Vagina (tissue), 2 donors: ENCODE measurements at regions not wholly inside any gene's neighbourhood (a gene's known extent, or its start where the extent isn't known, plus 50 kb on each side); places are given as distances from the start of the nearest gene placed in this dataset.
"Not testable (repeated sequence)": the region's sequence is repeated elsewhere in the genome, so short reads cannot be mapped to it uniquely, and the experiment has no call there.

Experiments used
- DNase-seq, 2 donors: peaks; one replicate each; pipeline ENCODE4 v3.0.0-alpha.2; 2017; ENCODE audit errors: extremely low spot score in 2 of 2
- H3K27ac ChIP-seq: fragments of 200-600 bp; sonication (generic); one replicate; pipeline ENCODE4 v1.5.1; 2019
- H3K27me3 ChIP-seq: fragments of 200-600 bp; sonication (generic); one replicate; pipeline ENCODE4 v1.5.1; 2019
- H3K36me3 ChIP-seq, 2 donors: fragments of 200-600 bp; sonication (generic); one replicate each; pipeline ENCODE4 v1.5.1; 2017 to 2019
- H3K4me1 ChIP-seq: fragments of 200-600 bp; sonication (generic); one replicate; pipeline ENCODE4 v1.5.1; 2019
- H3K4me3 ChIP-seq, 2 donors: fragments of 200-600 bp; sonication (generic); 1 replicate in 1 of 2; 2 replicates in 1 of 2; pipeline ENCODE4 v1.5.1; 2016 to 2019
- H3K9me3 ChIP-seq: fragments of 200-600 bp; sonication (generic); one replicate; pipeline ENCODE4 v1.5.1; 2019
- POLR2A ChIP-seq, 2 donors: fragments of 450-650 bp; IDR thresholded peaks; one replicate each; pipeline ENCODE4 v1.6.1; 2017; ENCODE audit warnings: antibody characterized with exemption in 2 of 2, mild to moderate bottlenecking in 2 of 2, moderate library complexity in 2 of 2
- POLR2AphosphoS5 ChIP-seq, 2 donors: sonication (generic); formaldehyde crosslinking; IDR thresholded peaks; one replicate each; pipeline ENCODE4 v1.9.0; 2017; ENCODE audit warnings: antibody characterized with exemption in 2 of 2, mild to moderate bottlenecking in 2 of 2, low read depth in 1 of 2; ENCODE audit not compliant: insufficient read depth in 1 of 2
- intact Hi-C: fragments of 100-400 bp; cut with DNase I; formaldehyde crosslinking; loops from one replicate; pipeline ENCODE4 v1.15.1; 2023
- TF ChIP-seq, protein P1 (sequence below), 3 experiments: fragments of 450-650 bp in 2 of 3; fragments of 200-600 bp in 1 of 3; sonication (generic) in 1 of 3; IDR thresholded peaks; one replicate each; pipeline ENCODE4 v1.5.1; 2017 to 2019; ENCODE audit warnings: antibody characterized with exemption in 3 of 3, mild to moderate bottlenecking in 2 of 3, moderate library complexity in 2 of 3

- H3K27me3 ChIP-seq = no peaks in the 10 kb centered on the region
- no peak overlapping the region for H3K4me3 ChIP-seq
- intact Hi-C loops = no loop called here
- H3K36me3 ChIP-seq = no peaks in the 10 kb centered on the region
- TF ChIP-seq POLR2A (IDR thresholded peaks at IDR 0.05) (no peak), POLR2AphosphoS5 (IDR thresholded peaks at IDR 0.05; ENCODE audit: insufficient read depth in 1 of 2, low read depth in 1 of 2) (no peak)
- TF ChIP-seq, protein P1, sequence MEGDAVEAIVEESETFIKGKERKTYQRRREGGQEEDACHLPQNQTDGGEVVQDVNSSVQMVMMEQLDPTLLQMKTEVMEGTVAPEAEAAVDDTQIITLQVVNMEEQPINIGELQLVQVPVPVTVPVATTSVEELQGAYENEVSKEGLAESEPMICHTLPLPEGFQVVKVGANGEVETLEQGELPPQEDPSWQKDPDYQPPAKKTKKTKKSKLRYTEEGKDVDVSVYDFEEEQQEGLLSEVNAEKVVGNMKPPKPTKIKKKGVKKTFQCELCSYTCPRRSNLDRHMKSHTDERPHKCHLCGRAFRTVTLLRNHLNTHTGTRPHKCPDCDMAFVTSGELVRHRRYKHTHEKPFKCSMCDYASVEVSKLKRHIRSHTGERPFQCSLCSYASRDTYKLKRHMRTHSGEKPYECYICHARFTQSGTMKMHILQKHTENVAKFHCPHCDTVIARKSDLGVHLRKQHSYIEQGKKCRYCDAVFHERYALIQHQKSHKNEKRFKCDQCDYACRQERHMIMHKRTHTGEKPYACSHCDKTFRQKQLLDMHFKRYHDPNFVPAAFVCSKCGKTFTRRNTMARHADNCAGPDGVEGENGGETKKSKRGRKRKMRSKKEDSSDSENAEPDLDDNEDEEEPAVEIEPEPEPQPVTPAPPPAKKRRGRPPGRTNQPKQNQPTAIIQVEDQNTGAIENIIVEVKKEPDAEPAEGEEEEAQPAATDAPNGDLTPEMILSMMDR (IDR thresholded peaks at IDR 0.05) = no peak
- DNase-seq = no peak
- H3K27ac ChIP-seq = no peak overlapping the region
- H3K4me1 ChIP-seq = no peaks in the 10 kb centered on the region
- no peaks in the 10 kb centered on the region for H3K9me3 ChIP-seq
These were observed 141.9 kb downstream of the SPATA31D1 start for GRCh38 chr9:82130331-82131042.

DNA sequence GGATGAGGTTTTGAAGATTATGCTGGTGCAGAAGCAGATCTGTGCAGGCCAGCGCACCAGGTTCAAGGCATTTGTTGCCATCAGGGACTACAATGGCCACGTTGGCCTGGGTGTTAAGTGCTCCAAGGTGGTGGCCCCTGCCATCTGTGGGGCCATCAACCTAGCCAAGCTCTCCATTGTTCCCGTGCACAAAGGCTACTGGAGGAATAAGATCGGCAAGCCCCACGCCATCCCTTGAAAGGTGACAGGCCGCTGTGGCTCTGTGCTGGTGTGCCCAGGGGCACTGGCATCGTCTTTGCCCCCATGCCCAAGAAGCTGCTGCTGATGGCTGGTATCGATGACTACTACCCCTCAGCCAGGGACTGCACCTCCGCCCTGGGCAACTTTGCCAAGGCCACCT, 142.5 kb downstream of the SPATA31D1 start:
- Histone ChIP-seq H3K36me3 (no peaks in the 10 kb centered on the region), H3K27me3 (no peaks in the 10 kb centered on the region), H3K9me3 (no peaks in the 10 kb centered on the region), H3K27ac (no peak overlapping the region), H3K4me1 (no peaks in the 10 kb centered on the region), H3K4me3 (no peak overlapping the region)
- intact Hi-C loops = no loop called here
- no peak for TF ChIP-seq POLR2A (IDR thresholded peaks at IDR 0.05)
- TF ChIP-seq, protein P1 (IDR thresholded peaks at IDR 0.05) = no peak
- no peak for TF ChIP-seq POLR2AphosphoS5 (IDR thresholded peaks at IDR 0.05; ENCODE audit: insufficient read depth in 1 of 2, low read depth in 1 of 2)
- DNase-seq = no peak

DNA sequence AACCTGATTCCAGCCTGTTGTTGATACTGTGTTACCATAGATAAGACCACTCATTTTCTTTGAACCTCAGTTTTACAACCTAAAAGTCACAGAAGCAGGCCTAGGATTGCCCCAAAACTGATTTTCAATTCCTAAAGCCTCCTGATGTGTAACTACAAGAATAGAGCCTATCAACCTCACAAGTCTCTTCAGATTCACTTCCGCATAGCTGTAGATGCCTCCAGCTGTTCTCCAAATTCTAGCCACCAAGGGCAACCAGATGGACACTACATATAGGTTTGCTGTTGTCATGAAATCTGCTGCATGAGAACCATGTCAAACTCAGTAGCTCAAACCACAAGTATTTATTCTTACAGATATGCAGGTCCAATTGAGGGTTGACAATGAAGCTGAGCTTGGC, 143.5 kb downstream of the SPATA31D1 start:
- no peak overlapping the region for H3K4me3 ChIP-seq

GRCh38 chr9:82134010-82134409, 145.4 kb downstream of the SPATA31D1 start:
- intact Hi-C loops = no loop called here
- Histone ChIP-seq H3K9me3 (no peaks in the 10 kb centered on the region), H3K36me3 (no peaks in the 10 kb centered on the region), H3K27ac (no peak overlapping the region), H3K27me3 (no peaks in the 10 kb centered on the region), H3K4me1 (no peaks in the 10 kb centered on the region), H3K4me3 (no peak overlapping the region)
- no peak for DNase-seq
- TF ChIP-seq POLR2AphosphoS5 (IDR thresholded peaks at IDR 0.05; ENCODE audit: insufficient read depth in 1 of 2, low read depth in 1 of 2) (no peak), POLR2A (IDR thresholded peaks at IDR 0.05) (no peak)
- TF ChIP-seq, protein P1 (IDR thresholded peaks at IDR 0.05) = no peak

More for the DNA sequence above, 143.5 kb downstream of the SPATA31D1 start:
- DNase-seq = no peak
- Histone ChIP-seq H3K27me3 (no peaks in the 10 kb centered on the region), H3K27ac (no peak overlapping the region), H3K4me1 (no peaks in the 10 kb centered on the region), H3K36me3 (no peaks in the 10 kb centered on the region), H3K9me3 (no peaks in the 10 kb centered on the region)
- intact Hi-C loops = no loop called here
- TF ChIP-seq, protein P1 (IDR thresholded peaks at IDR 0.05) = no peak
- no peak for TF ChIP-seq POLR2AphosphoS5 (IDR thresholded peaks at IDR 0.05; ENCODE audit: insufficient read depth in 1 of 2, low read depth in 1 of 2)
- TF ChIP-seq POLR2A (IDR thresholded peaks at IDR 0.05) = no peak

GRCh38 chr9:82135106-82135505, 146.5 kb downstream of the SPATA31D1 start:
- intact Hi-C loops = no loop called here

GRCh38 chr9:82138081-82138480, 149.5 kb downstream of the SPATA31D1 start:
- H3K27ac ChIP-seq, H3K27me3 ChIP-seq, H3K4me1 ChIP-seq, intact Hi-C loops, H3K36me3 ChIP-seq, H3K4me3 ChIP-seq, DNase-seq, H3K9me3 ChIP-seq: not testable (repeated sequence)

More at GRCh38 chr9:82135106-82135505, 146.5 kb downstream of the SPATA31D1 start:
- Histone ChIP-seq H3K27me3 (no peaks in the 10 kb centered on the region), H3K4me1 (no peaks in the 10 kb centered on the region), H3K4me3 (no peak overlapping the region), H3K9me3 (no peaks in the 10 kb centered on the region), H3K36me3 (no peaks in the 10 kb centered on the region), H3K27ac (no peak overlapping the region)
- no peak for TF ChIP-seq POLR2A (IDR thresholded peaks at IDR 0.05)
- TF ChIP-seq POLR2AphosphoS5 (IDR thresholded peaks at IDR 0.05; ENCODE audit: insufficient read depth in 1 of 2, low read depth in 1 of 2) = no peak
- TF ChIP-seq, protein P1 (IDR thresholded peaks at IDR 0.05) = no peak
- no peak for DNase-seq
